GM12864 (cell line): ENCODE measurements at regions not wholly inside any gene's neighbourhood (a gene's known extent, or its start where the extent isn't known, plus 50 kb on each side); places are given as distances from the start of the nearest gene placed in this dataset.

ENCODE experiments used
- DNase-seq: peaks from one replicate; pipeline ENCODE4 v3.0.0-alpha.2; 2011; ENCODE audit warnings: low read depth
- H3K4me3 ChIP-seq: 2 replicates; pipeline ENCODE4 v1.5.1; 2011; ENCODE audit warnings: mild to moderate bottlenecking, low read depth, low read length, control low read depth
- CTCF ChIP-seq: IDR thresholded peaks from 2 replicates; pipeline ENCODE4 v1.5.1; 2011; ENCODE audit warnings: low read depth, mild to moderate bottlenecking, moderate library complexity, low read length, control low read depth, inconsistent platforms; ENCODE audit errors: missing control alignments

- DNase-seq = no peak
- TF ChIP-seq CTCF = no peak
- no peak overlapping the region for H3K4me3 ChIP-seq
Observed at GRCh38 chr5:124692950-124693349, 53.5 kb downstream of the ZNF608 start.

- DNase-seq = no peak
- TF ChIP-seq CTCF = no peak
- H3K4me3 ChIP-seq = no peak overlapping the region
Observed at GRCh38 chr5:124692324-124692723, 54.1 kb downstream of the ZNF608 start.

DNA sequence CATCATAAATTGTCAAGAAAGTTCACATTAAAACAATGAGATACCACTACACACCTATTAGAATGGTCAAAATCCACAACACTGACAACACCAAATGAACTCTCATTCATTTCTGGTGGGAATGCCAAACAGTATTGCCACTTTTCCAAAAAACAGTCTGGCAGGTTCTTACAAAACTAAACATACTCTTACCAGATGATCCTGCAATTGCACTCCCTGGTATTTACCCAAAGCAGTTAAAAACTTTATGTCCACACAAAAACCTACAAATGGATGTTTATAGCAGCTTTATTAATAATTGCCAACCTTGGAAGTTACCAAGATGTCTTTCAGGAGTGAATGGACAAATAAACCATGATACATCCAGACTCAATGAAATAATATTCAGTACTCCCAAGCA lies 56.8 kb downstream of the ZNF608 start:
- no peak for TF ChIP-seq CTCF
- H3K4me3 ChIP-seq = no peak overlapping the region
- no peak for DNase-seq

GRCh38 chr5:124686239-124687004 lies 60.0 kb downstream of the ZNF608 start:
- TF ChIP-seq CTCF = no peak
- H3K4me3 ChIP-seq = no peak overlapping the region
- no peak for DNase-seq

DNA sequence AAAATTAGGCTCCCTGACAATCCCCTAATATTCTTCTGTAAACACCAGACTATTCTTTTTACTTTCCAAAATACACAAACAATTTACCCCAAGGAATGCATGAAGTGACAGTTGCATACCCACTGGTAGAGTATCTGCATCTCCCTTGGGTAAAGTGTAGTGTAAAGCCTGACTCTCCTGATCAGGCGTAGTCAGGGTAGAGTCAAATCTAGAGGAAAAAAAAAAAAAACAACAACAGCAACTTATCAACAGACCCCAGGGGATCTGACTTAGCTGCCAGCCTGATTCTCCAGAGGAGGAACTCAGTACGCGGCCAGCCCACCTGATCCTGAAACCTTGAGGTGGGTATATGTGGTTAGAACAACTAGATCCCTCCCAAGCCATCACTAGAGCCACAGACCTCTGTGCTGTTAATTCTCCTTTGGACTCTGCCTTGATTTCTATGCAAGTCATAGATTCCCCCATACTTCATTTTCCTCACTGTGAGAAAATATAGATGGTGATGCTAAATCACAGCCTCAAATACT lies 61.0 kb downstream of the ZNF608 start:
- H3K4me3 ChIP-seq = no peak overlapping the region
- no peak for DNase-seq
- TF ChIP-seq CTCF = no peak

DNA sequence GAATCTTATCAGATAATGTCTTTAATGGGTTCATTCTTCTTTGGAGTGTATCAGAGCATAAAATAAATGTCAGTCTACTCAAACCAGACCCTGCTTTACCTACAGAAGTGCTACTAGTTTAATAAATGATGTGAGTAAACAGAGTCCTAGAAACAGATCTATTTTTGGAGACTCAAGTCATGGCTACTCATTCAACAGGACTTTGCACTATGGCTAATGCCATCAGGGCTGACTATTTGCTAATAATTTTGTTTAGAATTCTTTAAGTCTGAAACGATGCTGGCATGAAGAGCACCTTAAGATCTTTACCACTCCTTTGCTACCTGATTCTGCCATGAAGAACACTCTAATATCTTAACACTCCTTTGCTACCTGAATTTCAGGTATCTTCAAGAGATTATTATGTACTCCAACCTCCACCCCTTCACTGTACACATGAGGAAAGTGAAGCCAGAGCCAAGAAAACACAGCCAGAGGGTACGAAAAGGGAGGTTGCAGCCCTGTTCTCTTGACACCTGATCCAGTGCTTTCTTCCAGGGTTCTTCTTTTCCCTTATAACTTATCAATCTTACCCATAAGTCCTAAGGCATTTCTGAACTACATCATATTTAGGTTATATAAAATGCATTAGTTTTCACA lies 62.4 kb downstream of the ZNF608 start:
- no peak overlapping the region for H3K4me3 ChIP-seq
- no peak for DNase-seq
- no peak for TF ChIP-seq CTCF
